Osteocyte (in vitro differentiated cells): ENCODE measurements at regions not wholly inside any gene's neighbourhood (a gene's known extent, or its start where the extent isn't known, plus 50 kb on each side); places are given as distances from the start of the nearest gene placed in this dataset.
A peak's percentile ranks its signal among the peaks of the same experiment; 100 is the strongest.

ENCODE experiments used
- DNase-seq: peaks from one replicate; pipeline ENCODE4 v3.0.0; 2021; ENCODE audit warnings: mixed read lengths; ENCODE audit not compliant: unreplicated experiment; ENCODE audit errors: extremely low spot score
- H3K27ac Mint-ChIP-seq: one replicate; pipeline ENCODE4 v1.8.0; 2021; ENCODE audit warnings: mild to moderate bottlenecking, mixed read lengths; ENCODE audit not compliant: unreplicated experiment
- H3K27me3 Mint-ChIP-seq: one replicate; pipeline ENCODE4 v1.8.0; 2021; ENCODE audit warnings: mixed read lengths; ENCODE audit not compliant: unreplicated experiment
- H3K36me3 Mint-ChIP-seq: one replicate; pipeline ENCODE4 v1.8.0; 2021; ENCODE audit warnings: mixed read lengths; ENCODE audit not compliant: unreplicated experiment
- H3K4me1 Mint-ChIP-seq: one replicate; pipeline ENCODE4 v1.8.0; 2021; ENCODE audit warnings: mixed read lengths; ENCODE audit not compliant: unreplicated experiment
- H3K4me3 Mint-ChIP-seq: one replicate; pipeline ENCODE4 v1.8.0; 2021; ENCODE audit warnings: mild to moderate bottlenecking, moderate library complexity, mixed read lengths; ENCODE audit not compliant: unreplicated experiment
- H3K9me3 Mint-ChIP-seq: one replicate; pipeline ENCODE4 v1.8.0; 2021; ENCODE audit warnings: mixed read lengths; ENCODE audit not compliant: unreplicated experiment
- TF ChIP-seq, protein P1 (sequence below): fragments of 200-600 bp; sonication (generic); IDR thresholded peaks from 2 replicates; pipeline ENCODE4 v1.5.0; 2021; ENCODE audit warnings: antibody characterized with exemption, mild to moderate bottlenecking, moderate library complexity

DNA sequence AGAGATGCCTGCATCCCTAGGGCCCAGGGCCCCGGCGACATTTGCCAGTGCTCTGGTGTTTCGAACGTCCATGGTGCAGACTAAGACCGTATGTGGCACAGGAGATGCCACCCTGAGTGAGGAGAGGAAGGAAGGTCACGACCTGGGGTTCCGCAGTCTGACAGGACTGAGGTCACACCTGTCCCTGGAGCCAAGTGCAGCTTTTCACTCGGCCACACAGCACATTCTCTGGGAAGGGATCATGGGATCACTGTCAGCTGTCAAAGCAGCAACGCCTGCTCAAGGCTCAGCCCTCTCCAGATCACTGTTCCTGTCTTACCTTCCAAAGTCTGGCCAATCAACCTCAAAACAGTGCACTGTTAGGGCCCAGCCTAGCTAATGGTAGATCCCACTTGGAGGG lies 243.6 kb downstream of the SIPA1L2 start:
- H3K27me3 Mint-ChIP-seq: no peaks in the 10 kb centered on the region
- H3K9me3 Mint-ChIP-seq: no peaks in the 10 kb centered on the region
- H3K27ac Mint-ChIP-seq: no peak overlapping the region
- H3K4me3 Mint-ChIP-seq: no peak overlapping the region
- TF ChIP-seq, protein P1, sequence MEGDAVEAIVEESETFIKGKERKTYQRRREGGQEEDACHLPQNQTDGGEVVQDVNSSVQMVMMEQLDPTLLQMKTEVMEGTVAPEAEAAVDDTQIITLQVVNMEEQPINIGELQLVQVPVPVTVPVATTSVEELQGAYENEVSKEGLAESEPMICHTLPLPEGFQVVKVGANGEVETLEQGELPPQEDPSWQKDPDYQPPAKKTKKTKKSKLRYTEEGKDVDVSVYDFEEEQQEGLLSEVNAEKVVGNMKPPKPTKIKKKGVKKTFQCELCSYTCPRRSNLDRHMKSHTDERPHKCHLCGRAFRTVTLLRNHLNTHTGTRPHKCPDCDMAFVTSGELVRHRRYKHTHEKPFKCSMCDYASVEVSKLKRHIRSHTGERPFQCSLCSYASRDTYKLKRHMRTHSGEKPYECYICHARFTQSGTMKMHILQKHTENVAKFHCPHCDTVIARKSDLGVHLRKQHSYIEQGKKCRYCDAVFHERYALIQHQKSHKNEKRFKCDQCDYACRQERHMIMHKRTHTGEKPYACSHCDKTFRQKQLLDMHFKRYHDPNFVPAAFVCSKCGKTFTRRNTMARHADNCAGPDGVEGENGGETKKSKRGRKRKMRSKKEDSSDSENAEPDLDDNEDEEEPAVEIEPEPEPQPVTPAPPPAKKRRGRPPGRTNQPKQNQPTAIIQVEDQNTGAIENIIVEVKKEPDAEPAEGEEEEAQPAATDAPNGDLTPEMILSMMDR: no peak
- no peaks in the 10 kb centered on the region for H3K36me3 Mint-ChIP-seq
- DNase-seq: no peak
- peaks cover 20% of the 10 kb centered on the region for H3K4me1 Mint-ChIP-seq

DNA sequence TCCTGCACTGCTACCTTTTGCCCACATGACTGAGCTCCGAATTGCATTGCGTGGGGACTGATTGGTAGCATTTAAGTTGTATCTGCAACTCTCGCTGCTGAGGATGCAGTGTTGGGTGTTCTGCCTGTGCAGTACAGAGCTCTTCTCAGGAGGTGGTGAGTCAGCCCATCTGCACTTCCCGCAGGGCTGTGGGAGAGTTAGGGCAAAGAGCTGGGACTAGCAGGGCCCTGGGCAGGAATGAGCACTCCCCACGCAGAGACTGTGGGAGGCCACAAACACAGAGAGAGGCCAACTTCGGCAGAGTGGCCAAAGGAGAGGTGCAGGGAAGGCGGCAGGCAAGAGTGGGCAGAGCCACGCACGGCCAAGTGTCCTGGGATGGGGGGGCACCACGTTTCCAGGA lies 244.7 kb downstream of the SIPA1L2 start:
- DNase-seq: no peak
- TF ChIP-seq, protein P1: no peak
- peaks cover 20% of the 10 kb centered on the region for H3K4me1 Mint-ChIP-seq
- H3K9me3 Mint-ChIP-seq: no peaks in the 10 kb centered on the region
- H3K27ac Mint-ChIP-seq: peak overlapping the region; percentile 51
- no peaks in the 10 kb centered on the region for H3K36me3 Mint-ChIP-seq
- H3K27me3 Mint-ChIP-seq: no peaks in the 10 kb centered on the region
- H3K4me3 Mint-ChIP-seq: no peak overlapping the region

DNA sequence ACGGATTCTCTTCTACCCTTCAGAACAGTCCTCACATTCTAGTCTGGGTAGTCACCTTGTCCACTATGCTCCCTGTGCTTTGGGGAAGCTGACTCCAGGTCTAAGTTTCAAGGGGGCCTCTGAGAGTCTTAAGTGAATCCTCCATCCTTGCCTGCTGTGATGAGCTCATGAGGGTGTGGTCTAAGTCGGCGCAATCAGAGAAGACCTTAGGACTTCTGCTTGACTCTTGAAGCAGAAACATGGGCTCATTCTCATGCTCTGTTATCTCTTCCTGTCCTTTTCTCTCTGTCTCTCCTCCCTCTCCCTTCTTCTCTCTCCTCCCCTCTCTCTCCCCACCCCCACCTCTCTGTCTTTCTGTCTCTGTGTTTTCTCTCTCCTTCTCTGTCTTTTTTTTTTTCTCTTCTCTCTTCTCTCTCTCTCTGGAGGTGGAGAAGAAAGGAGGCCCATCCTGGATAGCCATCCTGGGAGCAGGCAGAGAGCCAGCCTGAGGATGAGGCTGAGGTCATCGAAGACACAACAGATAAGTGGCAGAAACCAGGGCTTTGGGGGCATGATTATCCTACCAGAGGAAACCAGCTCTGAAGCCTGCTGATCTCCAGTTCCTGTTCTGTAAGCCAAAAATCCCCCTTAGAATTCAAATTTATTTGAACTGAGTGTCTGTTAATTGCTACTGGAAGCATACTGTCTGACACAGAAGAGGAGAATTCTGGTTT lies 245.6 kb downstream of the SIPA1L2 start:
- H3K4me1 Mint-ChIP-seq: peaks cover 21% of the 10 kb centered on the region
- H3K27ac Mint-ChIP-seq: no peak overlapping the region
- no peaks in the 10 kb centered on the region for H3K9me3 Mint-ChIP-seq
- H3K4me3 Mint-ChIP-seq: no peak overlapping the region
- no peaks in the 10 kb centered on the region for H3K36me3 Mint-ChIP-seq
- TF ChIP-seq, protein P1: no peak
- no peak for DNase-seq
- no peaks in the 10 kb centered on the region for H3K27me3 Mint-ChIP-seq

DNA sequence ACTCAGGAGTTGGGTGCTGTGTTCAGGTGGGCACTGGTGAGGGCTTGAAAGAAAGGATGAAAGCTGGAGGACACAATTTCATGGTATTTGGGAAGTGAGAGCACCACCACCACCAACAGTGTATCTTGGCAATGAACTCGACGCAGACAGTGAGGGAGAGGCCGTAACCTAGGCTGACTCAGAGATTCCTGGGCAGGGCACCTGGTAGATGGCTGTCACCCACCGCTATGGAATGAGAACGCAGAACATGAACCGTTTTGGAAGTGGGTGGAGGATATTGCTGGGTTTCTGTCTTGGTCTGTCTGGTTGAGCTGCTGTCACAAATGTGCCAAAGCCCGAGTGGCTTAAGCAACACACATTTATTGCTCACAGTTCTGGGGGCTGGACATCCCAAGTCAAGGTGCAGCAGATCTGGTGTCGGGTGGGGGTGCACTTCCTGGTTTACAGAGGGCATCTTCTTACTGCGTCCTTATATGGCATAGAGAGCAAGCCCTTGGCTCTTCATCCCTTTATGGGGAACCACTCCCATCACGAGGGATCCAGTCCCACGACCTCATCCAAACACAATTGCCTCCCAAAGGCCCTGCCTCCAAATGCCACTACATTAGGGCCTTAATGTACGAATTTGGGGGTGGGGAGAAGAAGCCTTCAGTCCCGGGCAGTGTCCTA lies 246.3 kb downstream of the SIPA1L2 start:
- TF ChIP-seq, protein P1: no peak
- no peak for DNase-seq
- no peak overlapping the region for H3K27ac Mint-ChIP-seq
- H3K9me3 Mint-ChIP-seq: no peaks in the 10 kb centered on the region
- no peak overlapping the region for H3K4me3 Mint-ChIP-seq
- H3K27me3 Mint-ChIP-seq: no peaks in the 10 kb centered on the region
- H3K4me1 Mint-ChIP-seq: peaks cover 29% of the 10 kb centered on the region
- H3K36me3 Mint-ChIP-seq: no peaks in the 10 kb centered on the region

DNA sequence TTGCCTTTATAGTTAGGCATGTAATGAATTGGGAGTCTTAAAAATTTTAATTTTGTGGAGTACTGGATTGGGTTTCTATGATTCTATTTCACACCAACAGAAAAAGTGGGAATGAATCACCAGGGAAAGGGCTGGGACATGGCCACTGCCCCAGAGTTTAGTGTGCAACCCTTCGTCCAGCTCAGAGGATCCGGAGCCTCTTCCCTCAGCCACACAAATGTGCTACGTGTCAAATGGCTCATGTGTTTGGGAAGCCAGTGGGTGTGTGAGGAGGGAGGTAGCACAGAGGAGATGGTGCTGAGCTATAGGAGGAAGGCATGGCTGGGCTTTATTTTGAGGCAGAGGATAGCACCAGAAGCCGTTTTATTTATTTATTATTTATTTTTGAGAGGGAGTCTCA lies 247.3 kb downstream of the SIPA1L2 start:
- H3K36me3 Mint-ChIP-seq: no peaks in the 10 kb centered on the region
- no peaks in the 10 kb centered on the region for H3K9me3 Mint-ChIP-seq
- H3K4me3 Mint-ChIP-seq: no peak overlapping the region
- no peak for DNase-seq
- no peak overlapping the region for H3K27ac Mint-ChIP-seq
- no peaks in the 10 kb centered on the region for H3K27me3 Mint-ChIP-seq
- H3K4me1 Mint-ChIP-seq: peaks cover 36% of the 10 kb centered on the region
- TF ChIP-seq, protein P1: no peak
